ENCODE measurements at regions not wholly inside any gene's neighbourhood (a gene's known extent, or its start where the extent isn't known, plus 50 kb on each side); places are given as distances from the start of the nearest gene placed in this dataset.

GRCh38 chr6:90753820-90754643, 167.2 kb upstream of the MAP3K7 start:
- TF ChIP-seq, protein P1, sequence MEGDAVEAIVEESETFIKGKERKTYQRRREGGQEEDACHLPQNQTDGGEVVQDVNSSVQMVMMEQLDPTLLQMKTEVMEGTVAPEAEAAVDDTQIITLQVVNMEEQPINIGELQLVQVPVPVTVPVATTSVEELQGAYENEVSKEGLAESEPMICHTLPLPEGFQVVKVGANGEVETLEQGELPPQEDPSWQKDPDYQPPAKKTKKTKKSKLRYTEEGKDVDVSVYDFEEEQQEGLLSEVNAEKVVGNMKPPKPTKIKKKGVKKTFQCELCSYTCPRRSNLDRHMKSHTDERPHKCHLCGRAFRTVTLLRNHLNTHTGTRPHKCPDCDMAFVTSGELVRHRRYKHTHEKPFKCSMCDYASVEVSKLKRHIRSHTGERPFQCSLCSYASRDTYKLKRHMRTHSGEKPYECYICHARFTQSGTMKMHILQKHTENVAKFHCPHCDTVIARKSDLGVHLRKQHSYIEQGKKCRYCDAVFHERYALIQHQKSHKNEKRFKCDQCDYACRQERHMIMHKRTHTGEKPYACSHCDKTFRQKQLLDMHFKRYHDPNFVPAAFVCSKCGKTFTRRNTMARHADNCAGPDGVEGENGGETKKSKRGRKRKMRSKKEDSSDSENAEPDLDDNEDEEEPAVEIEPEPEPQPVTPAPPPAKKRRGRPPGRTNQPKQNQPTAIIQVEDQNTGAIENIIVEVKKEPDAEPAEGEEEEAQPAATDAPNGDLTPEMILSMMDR (IDR thresholded peaks at IDR 0.05) = no peak
- TF ChIP-seq POLR2A (IDR thresholded peaks at IDR 0.05) (no peak), EP300 (IDR thresholded peaks at IDR 0.05) (no peak), POLR2AphosphoS5 (IDR thresholded peaks at IDR 0.05) (no peak)

All from upper lobe of left lung (tissue), 4 donors.